ENCODE measurements at regions not wholly inside any gene's neighbourhood (a gene's known extent, or its start where the extent isn't known, plus 50 kb on each side); places are given as distances from the start of the nearest gene placed in this dataset.
"Not testable (repeated sequence)": the region's sequence is repeated elsewhere in the genome, so short reads cannot be mapped to it uniquely, and the experiment has no call there.

- Histone ChIP-seq H3K27ac (ENCODE audit: low read length) (no peak overlapping the region), H3K4me1 (ENCODE audit: control insufficient read depth, insufficient read depth, low read length) (no peaks in the 10 kb centered on the region), H3K4me3 (ENCODE audit: low read length in 2 of 2) (no peak overlapping the region), H3K36me3 (ENCODE audit: control insufficient read depth in 2 of 2, insufficient read depth in 2 of 2, low read length in 2 of 2) (no peaks in the 10 kb centered on the region), H3K9me3 (ENCODE audit: control insufficient read depth in 2 of 2, low read length in 2 of 2) (peaks cover 0 to 4% of the 10 kb centered on the region in 2 donors), H3K27me3 (ENCODE audit: control insufficient read depth in 1 of 2, insufficient read depth in 2 of 2, low read length in 2 of 2) (no peaks in the 10 kb centered on the region), H3K9ac (ENCODE audit: low read length in 2 of 2) (no peak overlapping the region)
These were observed 67.7 kb upstream of the GOT2 start for GRCh38 chr16:58801838-58802237.

GRCh38 chr16:58797137-58797801 lies 63.2 kb upstream of the GOT2 start:
- H3K9ac ChIP-seq (ENCODE audit: low read length in 2 of 2), result no peak overlapping the region
- no peaks in the 10 kb centered on the region for H3K27me3 ChIP-seq (ENCODE audit: control insufficient read depth in 1 of 2, insufficient read depth in 2 of 2, low read length in 2 of 2)
- no peak overlapping the region for H3K27ac ChIP-seq (ENCODE audit: low read length)

GRCh38 chr16:58793366-58793765 lies 59.2 kb upstream of the GOT2 start:
- Histone ChIP-seq H3K4me1 (ENCODE audit: control insufficient read depth, insufficient read depth, low read length) (no peaks in the 10 kb centered on the region), H3K36me3 (ENCODE audit: control insufficient read depth in 2 of 2, insufficient read depth in 2 of 2, low read length in 2 of 2) (no peaks in the 10 kb centered on the region), H3K27me3 (ENCODE audit: control insufficient read depth in 1 of 2, insufficient read depth in 2 of 2, low read length in 2 of 2) (no peaks in the 10 kb centered on the region), H3K4me3 (ENCODE audit: low read length in 2 of 2) (no peak overlapping the region), H3K9me3 (ENCODE audit: control insufficient read depth in 2 of 2, low read length in 2 of 2) (no peaks in the 10 kb centered on the region), H3K27ac (ENCODE audit: low read length) (no peak overlapping the region), H3K9ac (ENCODE audit: low read length in 2 of 2) (no peak overlapping the region)

More at GRCh38 chr16:58797137-58797801, 63.2 kb upstream of the GOT2 start:
- Histone ChIP-seq H3K4me3 (ENCODE audit: low read length in 2 of 2) (no peak overlapping the region), H3K4me1 (ENCODE audit: control insufficient read depth, insufficient read depth, low read length) (no peaks in the 10 kb centered on the region), H3K9me3 (ENCODE audit: control insufficient read depth in 2 of 2, low read length in 2 of 2) (peaks cover 0 to 4% of the 10 kb centered on the region in 2 donors), H3K36me3 (ENCODE audit: control insufficient read depth in 2 of 2, insufficient read depth in 2 of 2, low read length in 2 of 2) (no peaks in the 10 kb centered on the region)

DNA sequence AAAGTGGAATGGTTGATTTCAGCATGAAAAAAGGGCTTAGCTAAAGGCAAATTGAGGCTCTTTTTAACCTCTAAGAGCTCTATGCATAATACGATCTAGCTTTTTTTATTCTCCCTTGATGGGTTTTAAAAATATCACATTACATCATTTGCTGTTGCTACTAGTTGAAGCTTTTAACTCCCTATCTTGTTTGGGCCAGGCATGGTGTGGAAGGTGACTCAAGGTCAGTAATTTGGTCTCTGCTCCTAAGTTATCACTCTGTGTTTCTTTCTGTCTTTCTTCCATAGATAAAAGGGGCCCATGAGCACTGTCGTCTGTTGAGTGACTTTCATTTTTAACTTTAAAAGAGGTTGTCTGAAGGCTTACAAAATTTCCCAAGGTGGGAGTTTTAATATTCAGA lies 58.1 kb upstream of the GOT2 start:
- no peaks in the 10 kb centered on the region for H3K4me1 ChIP-seq (ENCODE audit: control insufficient read depth, insufficient read depth, low read length)
- H3K27me3 ChIP-seq (ENCODE audit: control insufficient read depth in 1 of 2, insufficient read depth in 2 of 2, low read length in 2 of 2), result no peaks in the 10 kb centered on the region
- no peak overlapping the region for H3K4me3 ChIP-seq (ENCODE audit: low read length in 2 of 2)
- no peaks in the 10 kb centered on the region for H3K36me3 ChIP-seq (ENCODE audit: control insufficient read depth in 2 of 2, insufficient read depth in 2 of 2, low read length in 2 of 2)
- H3K9ac ChIP-seq (ENCODE audit: low read length in 2 of 2), result no peak overlapping the region
- H3K27ac ChIP-seq (ENCODE audit: low read length), result no peak overlapping the region
- H3K9me3 ChIP-seq (ENCODE audit: control insufficient read depth in 2 of 2, low read length in 2 of 2), result no peaks in the 10 kb centered on the region

- not testable (repeated sequence) for H3K27ac ChIP-seq (ENCODE audit: low read length); H3K9me3 ChIP-seq (ENCODE audit: control insufficient read depth in 2 of 2, low read length in 2 of 2); H3K4me1 ChIP-seq (ENCODE audit: control insufficient read depth, insufficient read depth, low read length); H3K27me3 ChIP-seq (ENCODE audit: control insufficient read depth in 1 of 2, insufficient read depth in 2 of 2, low read length in 2 of 2); H3K9ac ChIP-seq (ENCODE audit: low read length in 2 of 2); H3K4me3 ChIP-seq (ENCODE audit: low read length in 2 of 2); H3K36me3 ChIP-seq (ENCODE audit: control insufficient read depth in 2 of 2, insufficient read depth in 2 of 2, low read length in 2 of 2)
These were observed 56.9 kb upstream of the GOT2 start for GRCh38 chr16:58790816-58791557.

DNA sequence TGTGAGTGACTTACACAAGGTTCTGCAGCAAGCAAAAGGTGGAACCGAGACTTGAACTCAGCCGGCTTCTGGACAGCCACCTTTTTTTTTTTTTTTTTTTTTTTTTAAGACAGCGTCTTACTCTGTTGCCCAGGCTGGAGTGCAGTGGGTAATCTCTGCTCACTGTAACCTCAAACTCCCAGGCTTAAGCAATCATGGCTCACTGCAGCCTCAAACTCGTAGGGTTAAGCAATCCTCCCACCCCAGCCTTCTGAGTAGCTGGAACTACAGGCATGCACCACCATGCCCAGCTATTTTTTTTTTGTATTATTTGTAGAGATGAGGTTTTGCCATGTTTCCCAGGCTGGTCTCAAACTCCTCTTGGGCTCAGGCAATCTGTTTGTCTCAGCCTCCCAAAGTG lies 55.2 kb upstream of the GOT2 start:
- Histone ChIP-seq H3K27ac (ENCODE audit: low read length) (no peak overlapping the region), H3K9ac (ENCODE audit: low read length in 2 of 2) (no peak overlapping the region), H3K36me3 (ENCODE audit: control insufficient read depth in 2 of 2, insufficient read depth in 2 of 2, low read length in 2 of 2) (no peaks in the 10 kb centered on the region), H3K4me1 (ENCODE audit: control insufficient read depth, insufficient read depth, low read length) (no peaks in the 10 kb centered on the region), H3K9me3 (ENCODE audit: control insufficient read depth in 2 of 2, low read length in 2 of 2) (no peaks in the 10 kb centered on the region), H3K4me3 (ENCODE audit: low read length in 2 of 2) (no peak overlapping the region), H3K27me3 (ENCODE audit: control insufficient read depth in 1 of 2, insufficient read depth in 2 of 2, low read length in 2 of 2) (no peaks in the 10 kb centered on the region)
